Right ventricle myocardium inferior (tissue), 1 donor: ENCODE measurements at regions not wholly inside any gene's neighbourhood (a gene's known extent, or its start where the extent isn't known, plus 50 kb on each side); places are given as distances from the start of the nearest gene placed in this dataset.

Experiments used
- ATAC-seq: fragments of 200-7000 bp; cut with Tn5 transposase; one replicate; pipeline ENCODE4 v1.9.1; 2020; ENCODE audit warnings: mild to moderate bottlenecking, moderate library complexity
- DNase-seq: peaks from one replicate; pipeline ENCODE4 v3.0.0; 2021; ENCODE audit errors: missing footprints
- intact Hi-C: fragments of 100-400 bp; cut with DNase I; formaldehyde crosslinking; loops from one replicate; pipeline ENCODE4 v1.11.0; 2022
- donor health status: DM: no; HTN: yes; CAD: no; lungs with severe emphysema.

DNA sequence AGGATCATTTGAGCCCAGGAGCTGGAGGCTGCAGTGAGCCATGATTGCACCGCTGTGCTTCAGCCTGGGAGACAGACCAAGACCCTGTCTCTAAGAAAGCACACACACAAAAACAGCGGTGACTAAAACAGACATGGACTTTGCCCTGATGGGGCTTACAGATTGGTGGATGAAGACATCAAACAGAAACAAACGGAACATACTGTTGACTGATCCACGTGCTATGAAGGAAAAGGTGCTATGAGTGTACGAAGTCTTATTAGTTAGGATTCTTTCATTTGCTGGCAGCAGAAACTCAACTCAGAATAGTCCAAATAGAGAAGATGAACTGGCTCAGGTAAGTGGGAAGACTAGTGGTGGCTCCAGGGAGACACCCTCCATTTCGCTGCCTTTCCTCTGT is 309.8 kb upstream of the N4BP1 start:
- no peak for DNase-seq
- no peak for ATAC-seq
- intact Hi-C loops = loop anchor here (10.0 kb wide), 1 partner anchor 435 kb away; no protein-coding TSS in a partner anchor

DNA sequence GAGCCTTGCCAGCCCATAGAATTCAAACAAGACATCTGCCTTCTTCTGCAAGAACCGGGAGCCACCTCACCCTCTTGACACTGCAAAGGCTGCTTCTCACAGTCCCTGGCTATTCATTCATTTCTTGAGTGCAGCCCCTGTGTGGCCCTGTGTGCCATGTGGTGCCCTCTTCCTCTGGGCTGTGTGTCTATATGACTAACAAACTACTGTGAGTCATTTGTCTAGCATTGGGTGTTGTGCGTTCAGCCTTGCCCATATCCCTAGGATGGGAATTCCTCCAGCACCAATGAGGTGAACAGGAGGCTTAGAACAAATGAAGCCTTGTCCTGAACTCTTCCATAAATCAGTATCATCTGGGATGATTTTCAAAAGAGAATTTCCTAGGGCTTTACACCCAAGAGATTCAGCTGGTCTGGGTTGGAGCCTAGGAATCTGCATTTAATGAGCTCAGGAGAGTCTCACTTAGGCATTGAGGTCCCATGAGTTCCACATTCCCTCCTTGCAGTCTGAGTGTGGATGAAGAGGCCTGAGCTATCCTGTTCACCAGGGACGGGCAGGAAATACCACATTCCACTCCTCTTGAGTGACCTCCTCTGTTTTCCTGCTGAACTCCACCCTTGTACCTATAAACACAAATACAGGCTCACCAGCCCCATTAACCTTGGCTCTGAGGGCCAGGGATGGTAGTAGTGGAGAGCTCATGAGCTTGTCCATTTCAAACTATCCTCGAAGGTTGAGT is 308.7 kb upstream of the N4BP1 start:
- intact Hi-C loops = loop anchor here (10.0 kb wide), 1 partner anchor 436 kb away; no protein-coding TSS in a partner anchor
- no peak for ATAC-seq
- no peak for DNase-seq

- DNase-seq (no peak), ATAC-seq (no peak)
- intact Hi-C loops = loop anchor here (10.0 kb wide), 1 partner anchor 438 kb away; no protein-coding TSS in a partner anchor
Observed at GRCh38 chr16:48916566-48916965, 306.6 kb upstream of the N4BP1 start.

- intact Hi-C loops = loop anchor here (10.0 kb wide), 1 partner anchor 441 kb away; no protein-coding TSS in a partner anchor
- DNase-seq = no peak
- ATAC-seq = no peak
Observed at GRCh38 chr16:48914070-48914469, 304.1 kb upstream of the N4BP1 start.

GRCh38 chr16:48913384-48913783 is 303.4 kb upstream of the N4BP1 start:
- ATAC-seq = no peak
- intact Hi-C loops = loop anchor here (10.0 kb wide), 1 partner anchor 441 kb away; no protein-coding TSS in a partner anchor
- DNase-seq = no peak

DNA sequence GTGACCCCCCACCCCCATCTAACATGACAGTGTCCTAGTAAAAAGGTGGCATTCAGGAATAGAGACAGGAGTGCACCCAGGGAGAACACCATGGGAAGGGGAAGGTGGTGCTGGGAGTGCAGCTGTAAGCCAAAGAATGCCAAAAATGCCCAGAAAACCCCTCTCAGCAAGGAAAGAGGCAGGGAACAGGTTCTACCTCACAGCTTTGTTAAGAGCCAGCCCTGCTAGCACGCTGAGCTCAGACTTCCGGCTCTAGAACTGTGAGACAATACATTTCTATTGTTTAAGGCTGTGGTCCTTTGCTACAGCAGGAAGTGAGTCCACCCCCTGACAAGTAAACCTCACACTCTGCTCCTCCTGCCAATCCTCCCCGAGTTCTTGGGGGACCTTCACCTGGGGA is 302.4 kb upstream of the N4BP1 start:
- intact Hi-C loops = loop anchor here (10.0 kb wide), 1 partner anchor 442 kb away; no protein-coding TSS in a partner anchor
- ATAC-seq (no peak), DNase-seq (no peak)

DNA sequence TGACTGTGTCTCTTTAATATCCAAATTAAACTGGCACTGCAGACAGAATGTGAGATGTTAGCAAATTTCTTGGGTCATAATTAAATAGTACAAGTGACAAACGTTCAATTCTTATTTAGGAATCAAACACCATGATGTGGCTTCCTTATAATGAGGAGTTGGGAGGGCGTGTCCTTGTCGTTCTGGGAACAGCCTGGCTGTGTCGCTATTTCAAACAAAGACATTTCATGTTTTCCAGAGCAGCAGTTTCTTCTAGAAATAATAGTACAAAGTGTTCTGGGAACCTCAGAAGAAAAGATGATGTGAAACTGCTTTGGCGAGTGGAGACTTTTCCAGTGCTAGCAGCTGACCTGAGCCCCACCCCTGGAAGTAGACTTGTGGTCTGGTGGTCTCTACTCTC is 301.7 kb upstream of the N4BP1 start:
- DNase-seq = no peak
- intact Hi-C loops = loop anchor here (10.0 kb wide), 1 partner anchor 443 kb away; no protein-coding TSS in a partner anchor
- ATAC-seq = no peak

DNA sequence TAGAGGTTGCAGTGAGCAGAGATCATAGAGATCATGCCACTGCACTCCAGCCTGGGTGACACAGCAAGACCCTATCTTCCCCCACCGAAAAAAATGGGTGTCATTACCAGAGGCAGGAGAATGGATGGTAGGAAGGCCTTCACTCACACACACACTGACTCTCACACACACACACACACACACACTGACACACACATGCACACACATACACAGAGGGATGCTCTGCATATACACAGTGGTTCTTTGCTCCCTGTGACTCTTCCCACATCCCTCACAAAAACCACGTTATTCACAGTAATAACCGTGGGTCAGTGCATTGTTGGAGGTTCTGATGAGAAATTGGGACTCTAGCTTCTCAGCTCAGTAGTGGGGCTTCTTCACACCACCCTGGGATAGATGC is 300.2 kb upstream of the N4BP1 start:
- no peak for ATAC-seq
- DNase-seq = no peak
- intact Hi-C loops = loop anchor here (10.0 kb wide), 1 partner anchor 445 kb away; no protein-coding TSS in a partner anchor

GRCh38 chr16:48909231-48909630 is 299.3 kb upstream of the N4BP1 start:
- intact Hi-C loops = no loop called here
- ATAC-seq (no peak), DNase-seq (no peak)

GRCh38 chr16:48907906-48908634 is 298.1 kb upstream of the N4BP1 start:
- intact Hi-C loops = no loop called here
- ATAC-seq (no peak), DNase-seq (no peak)

GRCh38 chr16:48905632-48906505 is 295.9 kb upstream of the N4BP1 start:
- ATAC-seq (no peak), DNase-seq (no peak)
- intact Hi-C loops = no loop called here

GRCh38 chr16:48904333-48904732 is 294.4 kb upstream of the N4BP1 start:
- no peak for DNase-seq
- no peak for ATAC-seq
- intact Hi-C loops = no loop called here

DNA sequence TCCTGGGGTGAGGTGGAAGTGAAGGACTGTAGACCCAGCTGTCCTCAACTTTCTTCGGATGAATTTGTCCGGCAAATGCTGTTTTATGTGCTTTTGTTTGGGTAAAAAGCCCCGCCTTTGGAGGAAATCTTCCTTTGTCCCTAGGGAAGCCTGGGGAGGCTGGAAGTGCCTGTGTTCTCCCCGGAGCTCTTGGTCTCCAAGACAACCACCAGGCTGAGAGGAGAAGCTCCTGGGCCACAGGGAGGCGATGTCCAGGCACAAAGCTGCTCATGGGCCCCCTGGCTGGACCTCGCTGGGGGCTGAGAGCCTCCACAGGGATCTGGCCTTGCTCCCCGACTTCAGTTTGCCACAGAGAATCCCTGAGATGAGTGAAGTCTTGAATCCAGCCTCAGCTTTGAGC is 293.1 kb upstream of the N4BP1 start:
- DNase-seq (no peak), ATAC-seq (no peak)
- intact Hi-C loops = no loop called here

GRCh38 chr16:48901712-48902374 is 291.9 kb upstream of the N4BP1 start:
- DNase-seq = no peak
- ATAC-seq = no peak
- intact Hi-C loops = no loop called here

DNA sequence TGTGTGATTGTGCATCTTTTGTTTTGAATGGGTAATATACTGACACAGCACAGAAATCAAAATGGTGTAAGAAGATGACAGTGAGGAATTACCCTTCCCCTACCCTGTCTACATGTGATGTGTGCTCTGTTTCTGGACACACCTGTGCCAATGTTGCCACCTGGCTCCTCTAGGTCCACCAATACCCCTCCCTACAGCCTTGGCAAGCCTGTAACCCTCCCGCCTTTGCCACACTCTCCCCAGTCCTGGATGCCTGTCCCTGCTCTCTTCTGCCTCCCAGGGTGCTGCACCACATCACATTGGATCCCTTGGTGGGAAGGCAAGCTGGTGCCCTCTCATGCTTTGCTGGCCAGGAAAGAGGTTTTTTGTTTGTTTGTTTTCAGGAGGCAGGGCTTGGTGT is 289.5 kb upstream of the N4BP1 start:
- DNase-seq = no peak
- intact Hi-C loops = no loop called here
- ATAC-seq = no peak

DNA sequence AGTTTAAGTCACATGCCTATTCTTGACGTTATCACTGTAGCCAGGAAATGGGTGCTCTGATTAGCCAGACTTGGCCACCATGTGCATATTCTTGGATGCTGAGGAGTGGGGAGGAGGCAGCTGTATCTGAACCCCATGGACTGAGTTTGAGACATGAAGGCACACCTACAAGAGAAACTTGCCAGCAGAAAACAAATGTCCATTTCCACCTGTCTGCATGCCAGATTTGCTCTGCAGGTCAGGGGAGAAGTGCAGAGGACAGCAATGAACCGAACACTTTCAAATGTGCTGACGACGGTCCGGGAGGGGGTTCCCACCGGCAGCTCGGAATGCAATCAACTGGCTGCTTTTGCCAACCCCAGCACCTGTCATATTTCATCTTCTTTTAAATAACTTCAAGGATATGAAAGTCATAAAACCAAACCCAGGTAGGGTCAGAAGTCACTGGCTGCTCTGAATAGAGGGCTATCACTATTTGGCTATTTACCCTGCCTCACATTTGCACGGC is 287.8 kb upstream of the N4BP1 start:
- DNase-seq (no peak), ATAC-seq (no peak)
- intact Hi-C loops = no loop called here

- DNase-seq (no peak), ATAC-seq (no peak)
- intact Hi-C loops = no loop called here
Observed at GRCh38 chr16:48895142-48895541, 285.2 kb upstream of the N4BP1 start.

DNA sequence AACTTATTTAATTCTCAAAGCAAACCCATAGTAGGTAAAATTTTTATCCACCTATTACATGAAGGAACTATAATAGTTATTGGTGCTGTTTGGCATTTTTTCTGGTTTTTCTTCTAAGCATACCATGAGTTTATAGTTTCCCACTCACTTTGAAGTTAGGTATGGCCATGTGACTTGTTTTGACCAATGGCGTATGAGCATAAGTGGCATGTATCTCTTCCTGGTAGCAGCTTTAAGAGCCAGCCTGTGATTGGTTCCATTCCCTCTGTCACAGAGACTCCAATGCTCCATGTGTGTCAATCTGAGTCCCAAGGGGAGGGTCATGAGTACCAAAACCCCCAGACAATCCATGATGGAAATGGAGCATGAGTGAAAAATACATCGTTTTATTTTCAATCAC is 282.9 kb upstream of the N4BP1 start:
- intact Hi-C loops = no loop called here
- ATAC-seq (no peak), DNase-seq (no peak)
